HepG2 (cell line): ENCODE measurements at regions not wholly inside any gene's neighbourhood (a gene's known extent, or its start where the extent isn't known, plus 50 kb on each side); places are given as distances from the start of the nearest gene placed in this dataset.

Experiments
- CHD2 ChIP-seq: IDR thresholded peaks from 2 replicates; pipeline ENCODE4 v1.6.1; 2011; ENCODE audit warnings: low read depth, low read length, improper control_type of control experiment
- EZH2 ChIP-seq: conservative IDR thresholded peaks from 2 replicates; pipeline ENCODE4 v1.6.1; 2012; ENCODE audit warnings: mild to moderate bottlenecking, low read depth, low read length, moderate library complexity
- ZNF564 ChIP-seq: sonication (generic); formaldehyde crosslinking; IDR thresholded peaks from 2 replicates; pipeline ENCODE4 v1.8.1; 2023; ENCODE audit warnings: mild to moderate bottlenecking, missing genetic modification reagents

DNA sequence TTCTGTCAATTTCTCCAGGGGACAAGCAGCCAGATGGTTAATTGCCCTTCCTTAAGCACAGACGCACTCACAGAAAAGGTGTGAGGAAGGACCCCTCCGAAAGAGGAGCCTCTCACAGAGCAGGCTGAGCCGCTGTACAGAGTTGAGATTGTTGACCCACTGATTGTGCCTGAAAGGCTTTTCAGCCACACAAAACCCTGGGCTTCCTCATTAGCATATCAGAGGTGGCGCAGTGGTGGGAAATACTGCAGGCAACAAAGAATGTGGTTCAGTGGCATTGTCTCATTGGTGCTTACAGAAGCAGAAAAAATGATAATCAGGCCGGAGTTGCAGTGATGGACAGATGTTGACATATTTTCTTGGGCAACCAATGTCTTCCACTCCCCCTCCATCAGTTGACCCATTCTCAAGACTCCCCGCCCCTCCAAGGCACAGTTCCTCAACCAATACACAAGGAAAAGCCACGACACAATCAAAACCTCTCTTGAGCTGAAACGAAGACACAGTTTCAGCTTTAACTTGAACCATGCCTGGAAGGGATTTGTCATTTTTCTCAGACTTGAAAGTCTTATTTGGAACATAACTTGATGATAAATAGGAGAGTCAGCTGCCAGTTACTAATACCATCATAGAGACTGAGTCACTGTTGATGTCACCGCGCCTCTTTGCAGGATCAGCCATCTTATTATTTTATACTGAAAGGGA is 53.1 kb downstream of the ATXN3L start:
- TF ChIP-seq EZH2 (no peak), ZNF564 (no peak), CHD2 (no peak)
